ENCODE measurements at regions not wholly inside any gene's neighbourhood (a gene's known extent, or its start where the extent isn't known, plus 50 kb on each side); places are given as distances from the start of the nearest gene placed in this dataset.
"Not testable (repeated sequence)": the region's sequence is repeated elsewhere in the genome, so short reads cannot be mapped to it uniquely, and the experiment has no call there.

DNA sequence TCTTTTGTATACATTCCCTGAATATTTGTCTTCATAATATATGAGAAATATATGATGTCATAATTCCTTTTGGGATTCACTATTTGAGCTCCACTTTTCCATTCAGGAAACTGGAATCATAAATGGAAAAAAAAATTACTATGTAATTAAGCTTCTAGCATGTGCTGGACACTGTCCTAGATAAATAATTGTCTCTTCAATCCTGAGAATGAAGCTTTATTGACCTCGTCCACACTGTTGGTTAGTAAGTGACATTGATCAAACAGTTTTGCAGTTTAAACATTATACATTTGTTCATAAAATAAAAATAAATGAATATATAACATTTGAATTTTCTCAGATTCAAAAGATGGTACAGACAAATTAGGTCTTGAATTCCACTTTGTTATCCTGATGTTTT is 1691.2 kb downstream of the LRRC4C start:
- intact Hi-C loops (cut with DNase I), result no loop called here

DNA sequence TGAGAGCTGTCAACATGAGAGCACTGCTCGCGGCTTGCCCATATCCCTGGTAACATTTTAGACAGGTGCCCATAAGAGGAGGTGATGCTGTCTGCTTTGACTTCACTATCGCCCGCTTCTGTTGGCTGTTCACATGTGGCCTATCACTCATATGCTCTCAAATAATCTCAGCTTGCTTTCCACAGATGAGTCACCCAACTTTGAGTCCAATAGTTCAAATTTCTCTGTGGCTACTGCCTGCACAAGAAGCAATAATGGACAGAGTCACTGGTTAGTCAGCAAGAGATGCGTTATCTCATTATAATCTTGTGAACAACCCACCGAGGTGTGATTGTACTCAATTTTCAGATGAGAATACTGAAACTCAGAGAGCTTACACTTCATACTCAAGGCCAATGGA is 1714.1 kb downstream of the LRRC4C start:
- peaks cover 0 to 5% (median 0%) of the 10 kb centered on the region in 4 donors for H3K9me3 ChIP-seq
- intact Hi-C loops (cut with DNase I), result no loop called here
- no peak for DNase-seq
- no peaks in the 10 kb centered on the region for H3K27me3 ChIP-seq
- TF ChIP-seq EP300 (IDR thresholded peaks at IDR 0.05), result no peak
- TF ChIP-seq, protein P1, sequence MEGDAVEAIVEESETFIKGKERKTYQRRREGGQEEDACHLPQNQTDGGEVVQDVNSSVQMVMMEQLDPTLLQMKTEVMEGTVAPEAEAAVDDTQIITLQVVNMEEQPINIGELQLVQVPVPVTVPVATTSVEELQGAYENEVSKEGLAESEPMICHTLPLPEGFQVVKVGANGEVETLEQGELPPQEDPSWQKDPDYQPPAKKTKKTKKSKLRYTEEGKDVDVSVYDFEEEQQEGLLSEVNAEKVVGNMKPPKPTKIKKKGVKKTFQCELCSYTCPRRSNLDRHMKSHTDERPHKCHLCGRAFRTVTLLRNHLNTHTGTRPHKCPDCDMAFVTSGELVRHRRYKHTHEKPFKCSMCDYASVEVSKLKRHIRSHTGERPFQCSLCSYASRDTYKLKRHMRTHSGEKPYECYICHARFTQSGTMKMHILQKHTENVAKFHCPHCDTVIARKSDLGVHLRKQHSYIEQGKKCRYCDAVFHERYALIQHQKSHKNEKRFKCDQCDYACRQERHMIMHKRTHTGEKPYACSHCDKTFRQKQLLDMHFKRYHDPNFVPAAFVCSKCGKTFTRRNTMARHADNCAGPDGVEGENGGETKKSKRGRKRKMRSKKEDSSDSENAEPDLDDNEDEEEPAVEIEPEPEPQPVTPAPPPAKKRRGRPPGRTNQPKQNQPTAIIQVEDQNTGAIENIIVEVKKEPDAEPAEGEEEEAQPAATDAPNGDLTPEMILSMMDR (IDR thresholded peaks at IDR 0.05), result no peak
- TF ChIP-seq POLR2AphosphoS5 (IDR thresholded peaks at IDR 0.05), result no peak
- no peak for TF ChIP-seq POLR2A (IDR thresholded peaks at IDR 0.05)
- H3K4me3 ChIP-seq, result no peak overlapping the region
- 89 to 93% methylated on average over 6 of the region's 6 CpGs for WGBS, 2 donors
- H3K27ac ChIP-seq, result no peak overlapping the region
- H3K36me3 ChIP-seq, result no peaks in the 10 kb centered on the region
- no peaks in the 10 kb centered on the region for H3K4me1 ChIP-seq

More for the DNA sequence above, 1691.2 kb downstream of the LRRC4C start:
- no peaks in the 10 kb centered on the region for H3K36me3 ChIP-seq
- 38 to 65% methylated on average over 1 of the region's 1 CpG for WGBS, 2 donors
- no peak overlapping the region for H3K27ac ChIP-seq
- DNase-seq, result no peak
- no peak overlapping the region for H3K4me3 ChIP-seq
- no peaks in the 10 kb centered on the region for H3K27me3 ChIP-seq
- TF ChIP-seq, protein P1 (IDR thresholded peaks at IDR 0.05), result no peak
- no peak for TF ChIP-seq EP300 (IDR thresholded peaks at IDR 0.05)
- no peak for TF ChIP-seq POLR2AphosphoS5 (IDR thresholded peaks at IDR 0.05)
- no peak for TF ChIP-seq POLR2A (IDR thresholded peaks at IDR 0.05)
- H3K9me3 ChIP-seq, result no peaks in the 10 kb centered on the region
- H3K4me1 ChIP-seq, result no peaks in the 10 kb centered on the region

DNA sequence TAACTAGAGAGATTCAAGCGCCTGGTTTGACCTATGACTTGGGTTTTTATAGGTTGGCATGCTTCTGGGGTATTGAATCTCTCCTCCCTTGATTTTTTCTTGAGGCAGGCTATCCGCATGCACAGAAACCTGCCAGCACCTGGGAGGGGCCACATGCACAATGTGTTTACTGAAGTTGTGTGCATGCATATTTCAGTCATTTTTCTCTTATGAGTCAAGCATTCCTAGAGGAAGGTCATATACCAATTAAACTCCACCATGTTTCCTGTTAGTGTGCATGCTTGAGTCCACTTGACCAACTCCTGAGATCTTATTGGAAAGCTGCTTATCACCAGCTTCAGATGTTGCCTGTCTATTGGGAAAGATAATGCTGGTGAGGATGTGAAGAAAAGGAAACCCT is 1718.4 kb downstream of the LRRC4C start:
- intact Hi-C loops (cut with DNase I), result no loop called here
- 79 to 90% methylated on average over 2 of the region's 2 CpGs for WGBS, 2 donors

DNA sequence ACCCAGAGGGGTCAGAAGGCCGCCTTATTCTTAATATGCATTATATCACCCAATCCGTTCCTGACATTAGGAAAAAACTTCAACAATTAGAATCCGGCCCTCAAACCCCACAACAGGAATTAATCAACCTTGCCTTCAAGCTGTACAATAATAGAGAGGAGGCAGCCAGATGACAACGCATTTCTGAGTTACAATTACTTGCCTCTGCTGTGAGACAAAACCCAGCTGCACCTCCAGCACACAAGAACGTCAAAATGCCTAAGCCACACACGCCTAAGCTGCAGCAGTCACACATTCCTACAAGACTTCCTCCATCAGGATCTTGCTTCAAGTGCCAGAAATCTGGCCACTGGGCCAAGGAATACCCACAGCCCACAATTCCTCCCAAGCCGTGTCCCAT is 1723.1 kb downstream of the LRRC4C start:
- H3K4me3 ChIP-seq; DNase-seq; H3K9me3 ChIP-seq; H3K27me3 ChIP-seq; H3K36me3 ChIP-seq; intact Hi-C loops (cut with DNase I); H3K27ac ChIP-seq; H3K4me1 ChIP-seq: not testable (repeated sequence)
- WGBS, 2 donors, result 73 to 77% methylated on average over 7 of the region's 7 CpGs

More for the DNA sequence above, 1718.4 kb downstream of the LRRC4C start:
- no peak for DNase-seq
- no peaks in the 10 kb centered on the region for H3K36me3 ChIP-seq
- no peaks in the 10 kb centered on the region for H3K4me1 ChIP-seq
- TF ChIP-seq, protein P1 (IDR thresholded peaks at IDR 0.05), result no peak
- no peak for TF ChIP-seq EP300 (IDR thresholded peaks at IDR 0.05)
- TF ChIP-seq POLR2A (IDR thresholded peaks at IDR 0.05), result no peak
- no peak for TF ChIP-seq POLR2AphosphoS5 (IDR thresholded peaks at IDR 0.05)
- H3K9me3 ChIP-seq, result peaks cover 0 to 5% (median 0%) of the 10 kb centered on the region in 4 donors
- H3K4me3 ChIP-seq, result no peak overlapping the region
- H3K27me3 ChIP-seq, result no peaks in the 10 kb centered on the region
- H3K27ac ChIP-seq, result no peak overlapping the region

DNA sequence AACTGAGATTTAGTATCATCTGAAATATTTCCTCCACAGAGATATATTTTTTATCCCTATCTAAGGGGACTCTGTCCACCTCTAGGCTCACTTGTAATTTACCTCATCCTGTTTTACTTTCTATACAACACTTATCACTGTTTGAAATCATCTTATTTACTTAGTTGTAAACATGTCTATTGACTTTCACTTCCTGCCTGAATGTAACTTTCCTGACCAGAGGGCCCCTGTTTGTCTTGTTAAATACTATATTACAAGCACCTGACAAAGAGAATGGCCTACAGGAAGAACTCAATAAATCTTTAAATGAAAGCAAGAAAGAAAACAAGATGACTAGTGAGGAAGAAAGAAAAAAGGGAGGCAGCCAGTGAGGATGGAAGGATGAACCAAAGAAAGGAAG is 1727.5 kb downstream of the LRRC4C start:
- no peaks in the 10 kb centered on the region for H3K27me3 ChIP-seq
- TF ChIP-seq, protein P1 (IDR thresholded peaks at IDR 0.05), result no peak
- TF ChIP-seq POLR2AphosphoS5 (IDR thresholded peaks at IDR 0.05) (no peak), EP300 (IDR thresholded peaks at IDR 0.05) (no peak)
- DNase-seq, result no peak
- H3K36me3 ChIP-seq, result no peaks in the 10 kb centered on the region
- intact Hi-C loops (cut with DNase I), result no loop called here
- no peak overlapping the region for H3K27ac ChIP-seq
- H3K4me3 ChIP-seq, result no peak overlapping the region
- no peaks in the 10 kb centered on the region for H3K4me1 ChIP-seq
- H3K9me3 ChIP-seq, result no peaks in the 10 kb centered on the region
